CD14-positive monocyte (primary cell): ENCODE measurements at regions not wholly inside any gene's neighbourhood (a gene's known extent, or its start where the extent isn't known, plus 50 kb on each side); places are given as distances from the start of the nearest gene placed in this dataset.
A peak's percentile ranks its signal among the peaks of the same experiment; 100 is the strongest.

Experiments used
- DNase-seq, 3 donors: peaks; one replicate each; pipeline ENCODE4 v3.0.0-alpha.2; 2011 to 2022
- H2AFZ ChIP-seq: 2 replicates; pipeline ENCODE4 v1.6.0; 2012; ENCODE audit warnings: mild to moderate bottlenecking, low read depth, low read length, inconsistent platforms; ENCODE audit not compliant: insufficient read depth, poor library complexity, severe bottlenecking
- H3K27ac ChIP-seq, 2 donors: 1 replicate in 1 of 2; 2 replicates in 1 of 2; pipeline ENCODE4 v1.5.1; 2012 to 2013; ENCODE audit warnings: low read length in 2 of 2, control low read depth in 1 of 2, inconsistent platforms in 1 of 2, low read depth in 1 of 2, mild to moderate bottlenecking in 1 of 2
- H3K27me3 ChIP-seq, 2 donors: one replicate each; pipeline versions ENCODE4 v1.6.0 to v1.6.1; 2011 to 2013; ENCODE audit warnings: low read length in 2 of 2; ENCODE audit not compliant: control insufficient read depth in 2 of 2, insufficient read depth in 2 of 2
- H3K36me3 ChIP-seq, 2 donors: replicated peaks in 1 of 2; 1 replicate in 1 of 2; 2 replicates in 1 of 2; pipeline versions ENCODE4 v1.5.1 to v1.6.1; 2012 to 2013; ENCODE audit warnings: low read length in 2 of 2, control low read depth in 1 of 2, inconsistent platforms in 1 of 2, mild to moderate bottlenecking in 1 of 2; ENCODE audit not compliant: insufficient read depth in 2 of 2, control insufficient read depth in 1 of 2
- H3K4me1 ChIP-seq, 2 donors: 1 replicate in 1 of 2; 2 replicates in 1 of 2; pipeline versions ENCODE4 v1.5.1 to v1.6.1; 2012 to 2013; ENCODE audit warnings: low read length in 2 of 2, control low read depth in 1 of 2, inconsistent platforms in 1 of 2, mild to moderate bottlenecking in 1 of 2, moderate library complexity in 1 of 2; ENCODE audit not compliant: insufficient read depth in 2 of 2, control insufficient read depth in 1 of 2
- H3K4me2 ChIP-seq: replicated peaks from 2 replicates; pipeline ENCODE3; 2012; ENCODE audit warnings: low read length, moderate library complexity, mild to moderate bottlenecking; ENCODE audit not compliant: poor library complexity, severe bottlenecking; ENCODE audit errors: extremely low read depth
- H3K4me3 ChIP-seq, 3 experiments: fragments of 200-600 bp in 1 of 3; sonication (generic) in 1 of 3; replicated peaks in 1 of 3; 1 replicate in 2 of 3; 2 replicates in 1 of 3; pipeline ENCODE4 v1.5.1; 2011 to 2013; ENCODE audit warnings: low read length in 3 of 3, mild to moderate bottlenecking in 3 of 3, control low read depth in 2 of 3, low read depth in 2 of 3, inconsistent platforms in 1 of 3, moderate library complexity in 1 of 3
- H3K79me2 ChIP-seq: 2 replicates; pipeline ENCODE4 v1.6.0; 2012; ENCODE audit warnings: mild to moderate bottlenecking, control low read depth, inconsistent platforms, low read length, moderate library complexity; ENCODE audit not compliant: insufficient read depth
- H3K9ac ChIP-seq: 2 replicates; pipeline ENCODE4 v1.6.0; 2017; ENCODE audit warnings: low read length, mild to moderate bottlenecking; ENCODE audit not compliant: insufficient read depth, poor library complexity, severe bottlenecking
- H3K9me3 ChIP-seq, 2 donors: replicated peaks in 1 of 2; 1 replicate in 1 of 2; 2 replicates in 1 of 2; pipeline versions ENCODE4 v1.5.1 to v1.6.1; 2012 to 2013; ENCODE audit warnings: low read length in 2 of 2, control low read depth in 1 of 2; ENCODE audit not compliant: control insufficient read depth in 1 of 2, insufficient read depth in 1 of 2
- H4K20me1 ChIP-seq: 2 replicates; pipeline ENCODE4 v1.6.0; 2012; ENCODE audit warnings: mild to moderate bottlenecking, low read length, control low read depth, moderate library complexity; ENCODE audit not compliant: insufficient read depth
- H3K27ac Mint-ChIP-seq, 7 donors: one replicate each; pipeline ENCODE4 v1.8.0; 2020; ENCODE audit warnings: mild to moderate bottlenecking in 7 of 7, mixed read lengths in 7 of 7, moderate library complexity in 6 of 7, inconsistent platforms in 2 of 7
- H3K27me3 Mint-ChIP-seq, 3 donors: one replicate each; pipeline ENCODE4 v1.8.0; 2021 to 2022; ENCODE audit warnings: low read depth in 3 of 3, mild to moderate bottlenecking in 3 of 3, mixed read lengths in 3 of 3, moderate library complexity in 3 of 3, inconsistent platforms in 1 of 3
- H3K36me3 Mint-ChIP-seq, 2 donors: one replicate each; pipeline ENCODE4 v1.8.0; 2020; ENCODE audit warnings: mixed read lengths in 2 of 2, inconsistent platforms in 1 of 2, mild to moderate bottlenecking in 1 of 2
- H3K4me1 Mint-ChIP-seq: one replicate; pipeline ENCODE4 v1.8.0; 2020; ENCODE audit warnings: mild to moderate bottlenecking, mixed read lengths
- H3K4me3 Mint-ChIP-seq, 2 donors: one replicate each; pipeline ENCODE4 v1.8.0; 2020; ENCODE audit warnings: mild to moderate bottlenecking in 2 of 2, mixed read lengths in 2 of 2, moderate library complexity in 1 of 2
- H3K9me3 Mint-ChIP-seq, 7 donors: one replicate each; pipeline ENCODE4 v1.8.0; 2020 to 2022; ENCODE audit warnings: mixed read lengths in 7 of 7, mild to moderate bottlenecking in 6 of 7, moderate library complexity in 6 of 7, inconsistent platforms in 2 of 7
- CTCF ChIP-seq: fragments of 200-600 bp; IDR thresholded peaks from one replicate; pipeline ENCODE4 v1.8.0; 2022; ENCODE audit warnings: antibody characterized with exemption, mild to moderate bottlenecking
- WGBS: methylation state at CpG from one replicate; pipeline ENCODE4 v1.1.5; 2013; ENCODE audit warnings: missing lambda C conversion rate; ENCODE audit not compliant: insufficient coverage; 5-methylcytosine and 5-hydroxymethylcytosine counted together
- intact Hi-C, 2 donors: fragments of 100-400 bp; cut with micrococcal nuclease; formaldehyde crosslinking; loops; one replicate each; pipeline versions ENCODE4 v1.15.0 to v1.15.1; 2023

GRCh38 chr12:25326326-25326725, 75.6 kb upstream of the KRAS start:
- H3K36me3 ChIP-seq, result no peaks in the 10 kb centered on the region
- DNase-seq, result no peak
- no peak overlapping the region for H3K4me2 ChIP-seq
- Mint-ChIP-seq H3K4me1 (peaks cover 10% of the 10 kb centered on the region), H3K4me3 (no peak overlapping the region), H3K27me3 (peaks cover 0 to 6% (median 5%) of the 10 kb centered on the region in 3 donors), H3K9me3 (no peaks in the 10 kb centered on the region), H3K27ac (no peak overlapping the region), H3K36me3 (no peaks in the 10 kb centered on the region)
- no peak for TF ChIP-seq CTCF
- no CpG with 5 or more reads among the region's 2 CpGs for WGBS
- no peak overlapping the region for H3K4me3 ChIP-seq
- H2AFZ ChIP-seq, result no peak overlapping the region
- no peak overlapping the region for H3K9ac ChIP-seq
- no peaks in the 10 kb centered on the region for H3K4me1 ChIP-seq
- H3K27me3 ChIP-seq, result no peaks in the 10 kb centered on the region
- H3K27ac ChIP-seq, result no peak overlapping the region
- H3K79me2 ChIP-seq, result no peaks in the 10 kb centered on the region
- no peaks in the 10 kb centered on the region for H3K9me3 ChIP-seq
- H4K20me1 ChIP-seq, result no peaks in the 10 kb centered on the region
- intact Hi-C loops, result no loop called here

- no peaks in the 10 kb centered on the region for H3K9me3 Mint-ChIP-seq
- Histone ChIP-seq H3K9ac (no peak overlapping the region), H3K9me3 (no peaks in the 10 kb centered on the region), H4K20me1 (no peaks in the 10 kb centered on the region), H3K4me1 (no peaks in the 10 kb centered on the region), H3K27me3 (no peaks in the 10 kb centered on the region), H3K27ac (no peak overlapping the region), H2AFZ (no peak overlapping the region), H3K79me2 (no peaks in the 10 kb centered on the region), H3K36me3 (no peaks in the 10 kb centered on the region), H3K4me2 (peak overlapping the region; percentile 21), H3K4me3 (no peak overlapping the region)
- H3K27me3 Mint-ChIP-seq, result peaks cover 0 to 6% (median 3%) of the 10 kb centered on the region in 3 donors
- H3K27ac Mint-ChIP-seq, result no peak overlapping the region
- no peak for DNase-seq
- H3K4me3 Mint-ChIP-seq, result no peak overlapping the region
- intact Hi-C loops, result no loop called here
- H3K36me3 Mint-ChIP-seq, result no peaks in the 10 kb centered on the region
- TF ChIP-seq CTCF, result no peak
- no CpG with 5 or more reads among the region's 2 CpGs for WGBS
- H3K4me1 Mint-ChIP-seq, result peaks cover 16% of the 10 kb centered on the region
Measured at GRCh38 chr12:25324861-25325260, 74.1 kb upstream of the KRAS start.
